NT2/D1 (cell line): ENCODE measurements at regions not wholly inside any gene's neighbourhood (a gene's known extent, or its start where the extent isn't known, plus 50 kb on each side); places are given as distances from the start of the nearest gene placed in this dataset.

ENCODE experiments used
- SUZ12 ChIP-seq: IDR thresholded peaks from 2 replicates; pipeline ENCODE4 v1.6.1; 2011; ENCODE audit not compliant: insufficient read length, insufficient read depth; ENCODE audit errors: extremely low read depth
- YY1 ChIP-seq: IDR thresholded peaks from 2 replicates; pipeline ENCODE4 v1.6.1; 2011; ENCODE audit not compliant: insufficient read length, insufficient read depth
- ZNF274 ChIP-seq: IDR thresholded peaks from 2 replicates; pipeline ENCODE4 v1.6.1; 2011; ENCODE audit warnings: mild to moderate bottlenecking, low read depth, low read length

- TF ChIP-seq YY1 (no peak), ZNF274 (no peak), SUZ12 (no peak)
Measured at GRCh38 chr17:77664097-77664729, 294.3 kb upstream of the TNRC6C start.
